HG03097 (cell line): ENCODE measurements at regions not wholly inside any gene's neighbourhood (a gene's known extent, or its start where the extent isn't known, plus 50 kb on each side); places are given as distances from the start of the nearest gene placed in this dataset.
"Not testable (repeated sequence)": the region's sequence is repeated elsewhere in the genome, so short reads cannot be mapped to it uniquely, and the experiment has no call there.

ENCODE experiments used
- ATAC-seq: cut with Tn5 transposase; IDR thresholded peaks from one replicate; pipeline ENCODE4 v1.9.1; 2021; ENCODE audit not compliant: unreplicated experiment, low FRiP score

DNA sequence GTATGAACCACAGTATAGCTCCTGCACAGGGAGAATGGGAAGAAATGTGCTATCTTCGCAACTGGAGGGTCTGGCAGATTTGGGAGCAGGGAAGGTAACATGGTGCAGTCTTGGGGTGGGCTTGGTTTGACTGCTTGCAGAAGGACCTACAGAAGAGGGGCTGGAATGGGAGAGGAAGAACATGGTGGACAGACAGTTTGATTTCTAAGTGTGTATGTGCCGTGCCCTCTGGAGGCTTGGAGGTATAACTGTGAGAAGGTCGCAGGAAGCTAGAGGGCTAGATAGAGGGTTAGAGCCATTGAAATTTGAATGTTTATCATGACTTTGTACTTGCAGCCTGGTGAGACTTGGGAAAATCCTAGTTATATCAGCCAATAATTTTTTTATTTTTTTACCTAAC is 169.2 kb downstream of the SQOR start:
- no peak for ATAC-seq

DNA sequence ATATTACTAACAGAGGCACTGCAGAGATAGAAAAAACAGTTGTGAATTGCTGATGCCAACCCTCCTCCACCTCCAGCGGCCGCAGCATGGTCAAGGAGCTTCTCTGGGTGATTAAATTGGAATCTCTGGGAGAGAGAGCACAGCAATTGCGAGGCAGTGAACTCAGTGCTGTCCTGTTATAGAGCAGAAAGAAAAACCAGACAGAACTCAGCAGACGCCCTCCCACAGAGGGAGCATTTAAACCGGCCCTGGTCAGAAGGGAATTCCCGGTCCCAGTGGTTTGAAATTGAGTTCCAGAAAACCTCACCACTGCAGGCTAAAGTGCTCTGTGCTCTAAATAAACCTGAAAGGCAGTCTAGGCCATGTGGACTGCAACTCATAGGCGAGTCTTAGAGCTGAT is 175.4 kb downstream of the SQOR start:
- ATAC-seq = no peak

DNA sequence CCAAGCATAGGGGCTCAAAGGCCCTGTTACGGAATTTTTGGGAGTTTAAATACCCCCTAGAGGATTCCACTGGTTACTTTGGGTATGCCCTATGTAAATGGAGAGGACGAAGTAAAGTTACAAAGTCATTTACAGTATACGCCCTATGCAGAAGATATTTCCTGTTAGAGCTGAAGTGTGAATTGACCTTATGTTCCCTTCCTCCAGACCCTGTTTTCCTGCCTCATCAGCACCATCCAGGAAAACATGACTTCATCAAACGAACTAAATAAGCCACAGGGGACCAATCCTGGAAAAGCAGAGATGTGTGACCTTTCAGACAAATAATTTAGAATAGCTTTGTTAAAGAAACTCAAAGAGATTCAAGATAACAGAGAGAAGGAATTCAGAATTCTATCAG is 177.4 kb downstream of the SQOR start:
- no peak for ATAC-seq

DNA sequence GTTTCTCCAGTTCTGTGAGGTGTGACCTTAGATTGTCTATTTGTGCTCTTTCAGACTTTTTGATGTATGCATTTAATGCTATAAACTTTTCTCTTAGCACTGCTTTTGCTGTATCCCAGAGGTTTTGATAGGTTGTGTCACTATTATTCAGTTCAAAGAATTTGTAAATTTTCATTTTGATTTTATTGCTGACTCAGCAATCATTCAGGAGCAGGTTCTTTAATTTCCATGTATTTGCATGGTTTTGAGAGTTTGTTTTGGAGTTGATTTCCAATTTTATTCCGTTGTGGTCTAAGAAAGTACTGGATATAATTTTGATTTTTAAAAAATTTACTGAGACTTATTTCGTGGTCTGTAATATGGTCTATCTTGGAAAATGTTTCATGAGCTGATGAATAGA is 182.7 kb downstream of the SQOR start:
- ATAC-seq = not testable (repeated sequence)

DNA sequence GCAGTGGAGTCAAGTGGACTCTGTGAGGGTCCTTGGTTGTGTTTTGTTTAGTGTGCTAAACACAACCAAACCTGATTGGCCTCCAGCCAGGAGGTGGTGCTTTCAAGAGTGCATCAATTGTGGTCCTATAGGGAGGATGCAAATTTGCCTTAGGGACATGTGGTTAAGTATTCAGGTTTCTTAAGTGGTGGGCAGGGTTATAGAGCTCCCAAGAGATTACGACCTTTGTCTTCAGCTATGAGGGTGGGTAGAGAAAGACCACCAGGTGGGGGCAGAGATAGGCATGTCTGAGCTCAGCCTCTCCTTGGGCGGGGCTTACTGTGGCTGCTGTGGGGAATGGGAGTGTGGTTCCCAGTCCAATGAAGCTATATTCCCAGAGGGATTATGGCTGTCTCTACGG is 186.6 kb downstream of the SQOR start:
- no peak for ATAC-seq

DNA sequence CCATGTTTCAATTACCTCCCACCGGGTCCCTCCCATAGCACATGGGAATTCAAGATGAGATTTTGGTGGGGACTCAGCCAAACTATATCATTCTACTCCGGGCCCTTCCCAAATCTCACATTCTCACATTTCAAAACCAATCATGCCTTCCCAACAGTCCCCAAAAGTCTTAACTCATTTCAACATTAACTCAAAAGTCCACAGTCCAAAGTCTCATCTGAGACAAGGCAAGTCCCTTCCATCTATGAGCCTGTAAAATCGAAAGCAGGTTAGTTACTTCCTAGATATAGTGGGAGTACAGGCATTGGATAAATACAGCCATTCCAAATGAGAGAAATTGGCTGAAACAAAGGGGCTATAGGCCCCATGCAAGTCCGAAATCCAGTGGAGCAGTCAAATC is 188.1 kb downstream of the SQOR start:
- not testable (repeated sequence) for ATAC-seq

DNA sequence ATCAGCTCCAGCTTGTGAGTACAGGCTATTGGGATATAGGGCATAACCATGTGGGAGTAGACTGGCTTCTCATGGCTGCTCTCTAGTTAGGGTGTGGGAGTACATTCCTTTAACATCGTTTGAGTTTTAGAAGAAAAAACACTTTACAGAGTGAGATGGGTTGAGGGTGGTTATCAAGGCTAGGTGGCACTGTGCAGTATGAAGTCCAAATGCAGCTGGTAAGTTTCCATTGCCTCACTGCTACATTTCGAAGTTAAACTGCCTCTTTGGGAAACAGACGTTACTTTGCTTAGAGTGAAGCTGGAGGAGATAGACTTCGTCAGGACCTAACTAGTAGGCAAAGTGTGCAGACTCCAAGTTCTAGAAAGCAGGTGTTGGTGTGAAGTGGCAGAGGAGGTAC is 192.4 kb downstream of the SQOR start:
- no peak for ATAC-seq

DNA sequence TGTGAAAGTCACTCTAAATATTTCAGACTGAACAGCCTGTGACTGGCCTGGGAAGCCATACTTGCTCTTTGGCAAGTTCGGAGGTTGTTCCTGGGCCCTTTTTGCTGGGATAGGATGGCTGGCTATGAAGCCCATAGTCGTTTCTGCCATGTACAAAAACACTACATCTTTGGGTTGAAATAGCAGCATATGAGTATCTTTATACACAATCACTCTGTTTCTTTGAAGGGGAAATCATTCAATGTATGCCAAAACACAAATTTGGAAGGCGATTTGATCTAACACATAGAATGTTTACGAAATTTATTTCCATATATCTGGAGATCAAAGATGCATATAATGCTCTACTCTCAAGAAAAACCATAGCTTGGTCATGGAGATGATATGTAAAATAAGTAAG is 192.9 kb downstream of the SQOR start:
- ATAC-seq = no peak

DNA sequence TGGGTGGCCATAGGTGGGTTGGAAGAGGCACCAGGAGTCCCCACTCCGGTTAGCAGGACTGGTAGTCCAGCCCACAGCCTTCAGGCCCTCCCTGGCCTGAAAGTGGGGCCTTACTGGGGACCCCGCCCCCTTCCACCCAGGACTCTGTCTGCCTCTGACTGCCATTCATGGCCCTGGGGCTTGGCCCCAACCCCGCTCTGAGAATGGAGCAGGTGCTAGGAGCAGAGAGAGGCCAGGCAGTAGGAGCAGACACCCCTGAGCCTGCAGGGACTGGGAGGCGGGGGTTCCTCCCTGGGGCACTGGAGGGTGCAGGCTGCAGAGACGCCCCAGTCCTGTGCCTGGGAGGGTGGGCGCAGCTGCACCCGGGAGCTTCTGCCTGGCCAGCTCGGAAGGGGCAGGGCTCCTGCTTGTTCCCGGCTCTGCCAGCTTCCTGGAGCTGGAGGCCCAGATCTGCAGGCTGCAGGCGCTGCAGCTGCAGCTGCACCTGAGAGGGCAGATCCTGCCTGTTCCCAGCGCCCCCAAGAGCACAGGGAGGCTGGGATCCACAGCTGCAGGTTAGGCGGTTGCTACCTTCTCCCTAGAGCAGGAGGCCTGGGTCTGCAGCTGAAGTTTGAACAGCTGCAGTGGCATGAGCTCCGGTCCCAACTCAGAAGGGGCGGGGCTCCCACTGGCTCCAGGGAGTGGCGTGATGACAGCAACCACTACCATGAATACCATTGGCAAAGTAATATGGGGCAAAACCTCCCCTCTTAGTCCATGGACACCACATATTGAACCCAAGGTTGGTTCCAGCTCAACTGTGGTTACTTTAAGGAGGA is 194.7 kb downstream of the SQOR start:
- ATAC-seq = no peak

DNA sequence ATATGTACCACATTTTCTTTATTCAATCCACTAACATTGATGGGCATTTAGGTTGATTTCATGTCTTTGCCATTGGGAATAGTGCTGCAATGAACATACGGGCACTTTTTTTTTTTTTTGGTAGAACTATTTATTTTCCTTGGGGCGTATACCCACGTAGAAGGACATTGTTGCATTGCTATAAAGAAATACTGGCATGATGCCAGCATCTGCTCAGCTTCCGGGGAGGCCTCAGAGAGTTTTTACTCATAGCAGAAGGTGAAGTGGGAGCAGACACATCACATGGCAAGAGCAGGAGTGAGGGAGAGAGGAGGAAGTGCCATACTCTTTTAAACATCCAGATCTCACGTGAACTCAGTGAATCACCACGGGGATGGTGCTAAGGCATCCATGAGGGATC is 197.0 kb downstream of the SQOR start:
- no peak for ATAC-seq

DNA sequence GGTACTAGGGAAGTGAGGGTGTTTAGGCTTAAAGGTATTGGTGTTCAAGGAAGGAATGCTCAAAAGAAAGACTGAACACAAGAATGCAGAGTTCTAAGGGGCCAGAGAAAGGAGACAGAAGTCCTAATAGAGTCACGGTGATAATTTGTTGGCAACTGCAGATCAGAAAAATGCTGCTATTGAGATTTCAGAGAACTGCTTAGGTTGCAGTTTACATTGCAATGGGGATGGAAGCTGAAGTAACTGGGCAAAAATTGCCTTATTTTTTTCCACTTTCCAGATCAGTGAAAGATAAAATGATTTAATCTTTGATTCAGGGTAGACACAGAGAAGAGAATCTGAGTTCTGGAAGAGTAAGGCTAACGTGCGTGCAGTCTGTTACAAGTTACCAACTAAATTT is 199.8 kb downstream of the SQOR start:
- ATAC-seq = no peak

DNA sequence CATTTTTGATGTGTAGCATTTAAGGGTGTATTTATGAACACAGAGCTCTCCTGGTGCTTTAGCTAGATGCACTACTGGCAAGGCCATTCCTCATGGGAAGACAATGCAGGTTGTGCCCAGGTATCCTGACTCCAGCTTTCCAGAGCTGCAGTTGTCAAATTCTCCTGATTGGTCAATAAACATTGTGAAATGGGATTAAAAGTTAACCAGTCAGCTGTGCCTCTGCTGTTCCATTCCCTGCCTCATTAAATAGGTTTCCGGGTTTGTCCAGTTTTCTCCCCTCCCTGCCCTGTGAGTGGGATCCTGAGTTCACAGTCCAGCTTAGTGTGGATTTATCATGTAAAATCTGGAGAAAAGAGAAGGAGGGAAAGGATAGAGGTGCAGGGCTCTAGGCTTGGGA is 207.3 kb downstream of the SQOR start:
- ATAC-seq = no peak

DNA sequence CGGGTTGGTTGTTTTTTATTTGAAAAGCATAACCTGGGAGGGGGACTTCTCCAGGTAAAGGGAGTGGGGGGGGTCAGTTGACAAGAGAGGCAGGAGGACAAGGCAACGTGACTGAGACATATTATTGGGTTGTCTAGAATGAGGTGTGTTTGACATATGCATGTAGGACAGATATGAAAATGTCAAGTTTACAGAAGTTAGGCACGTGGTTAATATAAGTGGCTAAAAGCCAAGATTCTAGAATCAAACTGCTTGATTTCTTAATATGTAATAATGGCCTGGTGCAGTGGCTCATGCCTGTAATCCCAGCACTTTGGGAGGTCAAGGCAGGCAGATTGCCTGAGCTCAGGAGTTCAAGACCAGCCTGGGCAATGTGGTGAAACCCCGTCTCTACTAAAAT is 212.8 kb downstream of the SQOR start:
- ATAC-seq = no peak

DNA sequence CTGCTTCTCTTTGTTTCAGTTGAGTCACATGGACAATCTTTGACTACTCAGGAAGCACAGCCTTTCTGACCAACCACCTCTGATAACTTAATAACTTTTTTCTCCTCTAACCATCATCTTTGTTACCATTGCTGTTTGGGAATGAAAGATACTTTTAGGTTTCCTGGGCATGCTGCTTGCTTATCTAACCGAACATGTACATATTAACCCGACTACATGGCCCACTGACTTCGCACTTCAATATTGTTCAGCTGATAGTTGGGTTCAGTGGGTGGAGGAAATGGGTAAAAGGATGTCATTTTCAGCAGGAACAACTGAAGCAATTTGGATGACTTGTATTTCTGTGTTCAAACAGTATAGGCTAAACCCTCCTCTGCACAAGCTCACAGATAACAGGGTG is 214.3 kb downstream of the SQOR start:
- ATAC-seq = no peak

DNA sequence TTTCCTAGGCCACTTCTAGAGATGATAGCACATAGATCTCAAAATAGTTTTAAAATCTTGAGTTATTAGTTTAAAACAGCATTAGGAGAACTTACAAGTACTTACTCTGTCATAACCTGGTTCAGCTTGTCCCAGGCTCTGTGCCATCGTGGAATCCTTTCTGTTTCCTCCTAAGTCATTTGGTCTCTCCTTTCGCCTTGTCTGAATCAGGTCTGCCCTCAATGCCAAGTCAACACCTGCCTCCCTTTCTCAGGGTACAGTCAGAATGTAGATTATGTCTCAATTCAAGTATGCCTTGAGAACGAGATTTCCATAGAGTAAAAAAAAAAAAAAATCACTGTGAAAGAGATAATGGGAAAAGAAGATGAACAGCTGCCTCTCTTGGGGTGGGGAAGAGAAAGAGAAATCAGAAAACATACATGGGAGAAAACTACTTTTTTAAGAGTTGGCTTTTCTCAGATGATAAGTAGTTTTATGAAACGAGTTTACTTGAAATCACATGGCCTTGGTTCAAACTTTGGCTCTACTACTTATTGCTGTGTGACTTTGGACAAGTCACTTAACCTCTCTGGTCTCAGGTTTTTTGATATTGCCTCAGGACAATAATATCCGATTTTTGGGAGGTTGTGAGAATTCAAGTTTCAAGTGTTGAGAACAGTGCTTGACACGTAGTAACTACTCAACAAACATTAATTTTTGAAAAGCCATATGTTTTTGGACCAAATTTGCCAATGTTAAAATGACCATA is 219.8 kb downstream of the SQOR start:
- ATAC-seq = no peak

DNA sequence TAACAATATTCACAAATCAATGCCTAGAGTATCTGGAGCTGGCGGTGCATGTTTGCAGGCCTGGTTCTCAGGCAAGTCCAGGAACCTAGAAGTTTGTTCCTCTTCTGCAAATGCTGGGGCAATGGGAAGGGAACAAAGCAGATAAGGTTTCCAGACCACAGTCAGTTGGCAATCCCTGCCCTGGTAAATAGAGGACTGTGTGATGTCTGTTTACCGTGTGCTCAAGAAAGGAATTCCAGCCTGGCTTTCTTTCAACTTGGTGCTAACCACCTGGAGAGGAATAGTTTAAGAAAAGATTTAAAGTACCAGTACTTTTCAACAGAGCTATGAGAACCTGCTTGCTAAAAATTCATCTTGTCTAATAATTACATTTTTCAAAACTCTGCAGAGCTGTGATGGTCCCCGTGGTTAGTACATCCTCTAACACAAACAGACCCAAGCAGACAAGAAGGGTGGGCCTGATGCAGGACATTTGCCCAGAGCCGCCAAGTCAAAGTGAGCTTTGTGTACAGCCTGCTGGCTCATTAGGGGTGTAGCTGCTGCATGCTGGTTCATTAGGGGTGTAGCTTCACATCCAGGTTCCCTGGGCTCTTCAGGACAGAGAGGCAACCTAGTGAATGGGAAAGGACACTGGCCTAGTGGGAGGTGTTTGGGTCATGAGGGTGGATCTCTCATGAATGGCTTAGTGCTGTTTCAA is 220.5 kb downstream of the SQOR start:
- no peak for ATAC-seq

DNA sequence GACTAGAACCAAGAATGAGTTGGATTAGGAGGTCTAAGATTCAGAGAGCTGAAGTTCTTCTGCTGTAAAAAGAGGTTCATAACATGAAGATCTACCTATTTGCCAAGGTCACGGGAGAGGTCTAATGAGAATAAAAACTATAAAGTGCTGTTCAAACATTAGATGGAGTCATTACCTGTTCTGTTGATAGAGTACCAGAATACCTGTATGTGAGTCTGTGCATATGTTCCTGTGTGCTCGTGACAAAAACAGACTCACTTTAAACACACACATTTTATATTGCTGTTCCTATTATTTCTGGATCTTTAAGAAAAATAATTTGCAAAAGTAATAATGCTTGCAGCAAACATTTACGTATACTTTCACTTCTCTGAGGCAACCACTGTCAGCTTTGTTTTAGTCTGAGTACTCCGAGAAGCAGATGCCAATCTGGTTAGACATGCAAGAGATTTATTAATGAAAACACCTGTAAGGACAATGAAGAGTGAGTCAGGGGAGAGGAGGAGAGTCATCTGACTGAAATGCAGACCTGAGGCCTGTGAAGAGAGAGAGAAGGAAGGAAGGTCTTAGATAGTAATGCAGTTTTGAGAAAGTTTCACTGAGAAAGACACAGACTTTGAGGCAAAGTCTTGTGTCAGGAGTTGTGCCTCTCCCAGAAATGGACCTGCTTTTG is 221.2 kb downstream of the SQOR start:
- ATAC-seq = no peak

DNA sequence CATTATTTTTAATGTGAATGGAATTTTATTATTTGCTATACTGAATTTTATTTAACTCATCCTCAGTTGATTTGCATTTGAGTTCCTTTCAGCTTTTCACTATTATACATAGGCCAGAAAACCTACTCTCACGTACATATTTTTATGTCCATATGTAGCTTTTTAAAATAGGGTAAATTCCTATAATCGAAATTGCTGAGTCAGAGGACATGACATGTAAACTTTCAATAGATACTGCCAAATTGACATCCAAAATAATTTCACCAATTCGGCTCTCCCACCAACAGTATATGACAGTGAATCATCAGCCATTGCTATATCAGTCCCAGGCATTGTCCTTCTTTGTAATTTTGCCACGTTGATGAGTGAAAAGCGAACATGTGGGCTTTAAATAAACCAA is 222.5 kb downstream of the SQOR start:
- ATAC-seq = no peak

DNA sequence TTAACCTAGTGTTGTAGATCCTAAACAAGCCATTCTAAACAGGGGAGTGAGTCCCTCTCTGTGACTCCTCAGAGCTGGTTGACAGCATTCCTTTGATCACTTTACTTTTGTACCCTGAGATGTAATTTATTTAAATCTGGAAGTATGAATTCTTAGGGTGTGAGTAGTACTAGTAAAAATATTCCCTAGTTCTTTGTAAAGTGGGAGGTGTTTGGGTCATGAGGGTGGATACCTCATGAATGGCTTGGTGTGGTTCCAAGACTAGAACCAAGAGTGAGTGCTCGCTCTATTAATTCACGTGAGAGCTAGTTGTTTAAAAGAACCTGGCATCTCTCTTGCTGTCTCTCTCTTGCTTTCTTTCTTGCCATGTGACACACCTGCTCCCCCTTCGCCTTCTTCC is 223.7 kb downstream of the SQOR start:
- no peak for ATAC-seq

DNA sequence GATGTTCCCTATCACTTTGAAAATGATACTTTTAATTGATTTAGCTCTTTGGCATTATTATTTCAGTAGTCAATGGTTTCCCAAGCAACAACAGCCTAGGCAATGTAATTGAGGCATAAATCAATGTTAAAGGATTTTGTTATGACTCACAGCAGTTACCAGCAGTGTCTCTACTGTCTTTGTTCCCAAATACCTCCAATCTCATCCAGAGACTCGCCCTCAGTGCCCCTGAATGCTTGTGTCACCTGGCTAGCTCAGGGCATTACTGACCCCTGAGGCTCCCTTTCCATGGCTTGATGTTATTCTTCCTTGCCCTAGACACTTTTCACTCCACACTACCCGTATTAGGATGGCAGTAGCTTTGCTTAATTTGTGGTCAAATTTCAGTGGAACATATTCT is 227.2 kb downstream of the SQOR start:
- no peak for ATAC-seq
